Upper lobe of left lung (tissue), 6 donors: ENCODE measurements at regions not wholly inside any gene's neighbourhood (a gene's known extent, or its start where the extent isn't known, plus 50 kb on each side); places are given as distances from the start of the nearest gene placed in this dataset.

Source experiments
- ATAC-seq, 2 donors: fragments of 200-7000 bp; cut with Tn5 transposase; one replicate each; pipeline ENCODE4 v1.9.1; 2022; ENCODE audit warnings: mild to moderate bottlenecking in 2 of 2, moderate library complexity in 2 of 2; ENCODE audit not compliant: low FRiP score in 2 of 2
- DNase-seq, 2 donors: peaks; one replicate each; pipeline ENCODE4 v3.0.0-alpha.2; 2019 to 2020
- H3K27ac ChIP-seq, 4 donors: fragments of 200-600 bp; sonication (generic); one replicate each; pipeline ENCODE4 v1.5.1; 2016 to 2019
- H3K27me3 ChIP-seq, 4 donors: fragments of 200-600 bp; sonication (generic); one replicate each; pipeline ENCODE4 v1.5.1; 2017 to 2019
- H3K36me3 ChIP-seq, 4 donors: fragments of 200-600 bp; sonication (generic); one replicate each; pipeline ENCODE4 v1.5.1; 2016 to 2019
- H3K4me1 ChIP-seq, 4 donors: fragments of 200-600 bp; sonication (generic); one replicate each; pipeline ENCODE4 v1.5.1; 2018 to 2019
- H3K4me3 ChIP-seq, 4 donors: fragments of 200-600 bp; sonication (generic); one replicate each; pipeline ENCODE4 v1.5.1; 2017 to 2019; ENCODE audit warnings: mild to moderate bottlenecking in 2 of 4, moderate library complexity in 1 of 4
- H3K9me3 ChIP-seq, 4 donors: fragments of 200-600 bp; sonication (generic); one replicate each; pipeline ENCODE4 v1.5.1; 2018 to 2019
- CTCF ChIP-seq, 6 experiments: fragments of 450-650 bp in 4 of 6; fragments of 200-600 bp in 2 of 6; sonication (generic) in 2 of 6; IDR thresholded peaks; one replicate each; pipeline ENCODE4 v1.5.1; 2016 to 2019; ENCODE audit warnings: antibody characterized with exemption in 6 of 6
- EP300 ChIP-seq, 4 donors: sonication (generic); formaldehyde crosslinking; IDR thresholded peaks; one replicate each; pipeline ENCODE4 v1.5.1; 2017; ENCODE audit warnings: antibody characterized with exemption in 4 of 4, control low read depth in 2 of 4
- POLR2A ChIP-seq, 4 donors: fragments of 450-650 bp; IDR thresholded peaks; one replicate each; pipeline ENCODE4 v1.5.1; 2016 to 2017; ENCODE audit warnings: antibody characterized with exemption in 4 of 4, mild to moderate bottlenecking in 2 of 4
- POLR2AphosphoS5 ChIP-seq, 2 donors: sonication (generic); formaldehyde crosslinking; IDR thresholded peaks; one replicate each; pipeline ENCODE4 v1.5.1; 2017; ENCODE audit warnings: antibody characterized with exemption in 2 of 2
- WGBS, 2 donors: methylation state at CpG; one replicate each; pipeline ENCODE4 v1.1.5; 2017 to 2018; 5-methylcytosine and 5-hydroxymethylcytosine counted together
- donor health status: DM: no; HTN: no; CAD: no; lungs with moderate emphysema.
- donor health status: DM: no; HTN: yes; CAD: no; lungs with severe emphysema.

DNA sequence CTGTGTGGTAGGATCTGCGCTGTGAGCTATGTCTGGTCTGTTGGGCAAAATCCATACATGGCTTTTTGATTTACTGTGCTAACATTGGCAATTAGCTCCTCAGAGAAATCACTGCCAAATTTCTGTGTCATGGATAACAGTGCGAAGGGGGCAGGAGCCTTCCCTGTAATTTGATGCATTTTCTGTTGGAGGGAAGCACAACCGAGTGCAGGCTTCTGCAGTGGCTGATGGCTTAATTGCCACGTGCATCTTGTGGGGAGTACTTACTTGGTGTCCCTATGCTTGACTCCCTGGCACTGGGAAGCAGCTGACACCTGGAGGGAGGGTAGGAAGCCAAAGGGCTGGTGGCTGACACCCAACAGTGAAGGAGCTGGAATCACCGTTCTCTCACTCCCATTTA, 99.3 kb upstream of the PROKR2 start:
- no peaks in the 10 kb centered on the region for H3K4me1 ChIP-seq
- H3K4me3 ChIP-seq, result no peak overlapping the region
- H3K36me3 ChIP-seq, result no peaks in the 10 kb centered on the region
- DNase-seq, result no peak
- no peaks in the 10 kb centered on the region for H3K9me3 ChIP-seq
- TF ChIP-seq POLR2AphosphoS5 (IDR thresholded peaks at IDR 0.05) (no peak), CTCF (IDR thresholded peaks at IDR 0.05) (no peak), EP300 (IDR thresholded peaks at IDR 0.05) (no peak), POLR2A (IDR thresholded peaks at IDR 0.05) (no peak)
- H3K27me3 ChIP-seq, result no peaks in the 10 kb centered on the region
- no peak for ATAC-seq
- WGBS, 2 donors, result 63 to 65% methylated on average over 4 to 5 of the region's 5 CpGs
- no peak overlapping the region for H3K27ac ChIP-seq

- H3K9me3 ChIP-seq, result no peaks in the 10 kb centered on the region
- H3K27ac ChIP-seq, result no peak overlapping the region
- 99 to 100% methylated on average over 3 of the region's 3 CpGs for WGBS, 2 donors
- ATAC-seq (no peak), DNase-seq (no peak)
- no peaks in the 10 kb centered on the region for H3K4me1 ChIP-seq
- H3K36me3 ChIP-seq, result no peaks in the 10 kb centered on the region
- no peaks in the 10 kb centered on the region for H3K27me3 ChIP-seq
- TF ChIP-seq POLR2A (IDR thresholded peaks at IDR 0.05), result no peak
- no peak for TF ChIP-seq EP300 (IDR thresholded peaks at IDR 0.05)
- no peak for TF ChIP-seq CTCF (IDR thresholded peaks at IDR 0.05)
- no peak for TF ChIP-seq POLR2AphosphoS5 (IDR thresholded peaks at IDR 0.05)
- no peak overlapping the region for H3K4me3 ChIP-seq
These were observed 96.6 kb upstream of the PROKR2 start for GRCh38 chr20:5413394-5413793.

GRCh38 chr20:5410470-5410869, 93.7 kb upstream of the PROKR2 start:
- TF ChIP-seq CTCF (IDR thresholded peaks at IDR 0.05) (no peak), EP300 (IDR thresholded peaks at IDR 0.05) (no peak), POLR2AphosphoS5 (IDR thresholded peaks at IDR 0.05) (no peak), POLR2A (IDR thresholded peaks at IDR 0.05) (no peak)
- H3K4me1 ChIP-seq, result no peaks in the 10 kb centered on the region
- H3K4me3 ChIP-seq, result no peak overlapping the region
- no peaks in the 10 kb centered on the region for H3K9me3 ChIP-seq
- no peak for DNase-seq
- H3K36me3 ChIP-seq, result no peaks in the 10 kb centered on the region
- no peak for ATAC-seq
- no peak overlapping the region for H3K27ac ChIP-seq
- H3K27me3 ChIP-seq, result no peaks in the 10 kb centered on the region

DNA sequence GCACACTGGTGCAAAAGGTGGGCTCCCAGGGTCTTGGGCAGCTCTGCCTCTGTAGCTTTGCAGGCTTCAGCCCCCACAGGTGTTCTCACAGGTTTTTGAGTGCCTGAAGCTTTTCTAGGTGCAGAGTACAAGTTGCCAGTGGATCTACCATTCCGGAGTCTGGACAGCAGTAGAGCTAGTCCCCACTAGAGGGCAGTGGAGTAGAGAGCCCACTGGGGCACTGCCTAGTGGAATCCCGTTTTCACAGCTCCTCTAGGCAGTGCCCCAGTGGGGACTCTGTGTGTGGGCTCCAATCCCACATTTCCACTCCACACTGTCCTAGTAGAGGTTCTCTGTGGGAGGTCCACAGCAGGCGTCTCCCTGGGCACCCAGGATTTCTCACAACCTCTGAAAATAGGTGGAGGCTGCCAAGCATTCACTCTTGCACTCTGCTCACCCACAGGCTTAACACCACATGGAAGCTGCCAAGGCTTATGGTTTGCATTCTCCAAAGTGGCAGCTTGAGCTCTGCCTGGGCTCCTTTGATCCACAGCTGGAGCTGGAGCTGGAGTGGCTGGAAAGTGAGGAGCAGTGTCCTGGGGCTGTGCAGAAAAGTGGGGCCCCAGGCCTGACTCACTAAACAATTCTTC, 86.3 kb upstream of the PROKR2 start:
- no peak overlapping the region for H3K4me3 ChIP-seq
- TF ChIP-seq CTCF (IDR thresholded peaks at IDR 0.05) (peak in 1 of 6 experiments; percentile 17), POLR2A (IDR thresholded peaks at IDR 0.05) (no peak)
- H3K9me3 ChIP-seq, result no peaks in the 10 kb centered on the region
- ATAC-seq, result peak in 1 of 2 donors; percentile 59
- no peaks in the 10 kb centered on the region for H3K36me3 ChIP-seq
- no peak for DNase-seq
- H3K4me1 ChIP-seq, result no peaks in the 10 kb centered on the region
- H3K27ac ChIP-seq, result no peak overlapping the region
- H3K27me3 ChIP-seq, result no peaks in the 10 kb centered on the region
- 15 to 22% methylated on average over 3 of the region's 3 CpGs for WGBS, 2 donors

DNA sequence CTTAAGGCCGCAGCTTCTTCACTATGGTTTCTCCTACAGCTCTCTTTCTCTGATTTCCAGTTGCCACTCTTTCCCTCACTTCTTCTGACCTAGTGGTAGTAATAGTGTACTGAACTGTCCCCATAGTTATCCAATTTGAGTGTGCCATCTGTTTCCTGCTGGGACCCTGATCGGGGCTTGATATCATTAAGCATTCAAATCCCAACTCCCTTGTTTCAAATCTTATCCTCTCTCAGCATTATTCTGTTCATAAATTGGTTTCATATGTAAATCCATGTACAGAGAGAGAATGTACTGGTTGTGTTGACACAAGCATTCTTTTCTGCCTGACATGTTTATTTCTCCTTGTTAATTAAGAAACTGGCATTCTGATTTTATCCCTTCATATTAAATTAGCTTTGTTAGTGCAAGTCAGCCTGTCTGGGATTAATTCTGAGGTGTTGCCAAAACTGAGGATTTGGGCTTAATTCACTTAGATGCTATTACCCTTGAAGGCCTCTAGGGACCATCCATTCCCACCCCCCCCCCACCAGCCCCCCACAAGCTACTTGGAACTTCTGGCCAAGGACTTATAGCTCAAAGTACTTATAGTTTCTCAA, 84.6 kb upstream of the PROKR2 start:
- Histone ChIP-seq H3K27ac (no peak overlapping the region), H3K4me3 (no peak overlapping the region), H3K27me3 (no peaks in the 10 kb centered on the region), H3K36me3 (no peaks in the 10 kb centered on the region), H3K9me3 (no peaks in the 10 kb centered on the region), H3K4me1 (no peaks in the 10 kb centered on the region)
- WGBS, 2 donors, result 63 to 75% methylated on average over 2 of the region's 2 CpGs
- no peak for TF ChIP-seq POLR2A (IDR thresholded peaks at IDR 0.05)
- no peak for TF ChIP-seq CTCF (IDR thresholded peaks at IDR 0.05)
- TF ChIP-seq EP300 (IDR thresholded peaks at IDR 0.05), result no peak
- TF ChIP-seq POLR2AphosphoS5 (IDR thresholded peaks at IDR 0.05), result no peak
- ATAC-seq (no peak), DNase-seq (no peak)
